ENCODE measurements at regions not wholly inside any gene's neighbourhood (a gene's known extent, or its start where the extent isn't known, plus 50 kb on each side); places are given as distances from the start of the nearest gene placed in this dataset.

DNA sequence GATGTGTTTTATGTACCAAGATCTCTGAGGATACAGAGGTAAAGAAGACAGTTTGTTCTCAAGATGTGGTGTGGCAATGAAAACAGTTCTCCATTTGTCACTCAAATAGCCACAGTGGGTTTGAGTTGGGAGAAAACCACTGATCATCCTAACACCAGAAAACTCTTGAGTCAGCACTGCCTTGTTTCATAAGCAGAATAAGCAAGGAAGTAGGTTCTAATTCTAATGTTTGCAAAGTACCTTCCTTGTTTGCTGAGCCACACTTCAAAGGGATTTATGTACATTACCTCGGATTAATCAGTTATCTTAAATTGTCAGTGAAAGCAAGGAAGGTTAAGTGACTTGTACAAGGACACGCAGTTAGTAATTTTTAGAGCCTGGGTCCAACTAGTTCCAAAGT lies 107.8 kb upstream of the BOC start:
- H3K27ac ChIP-seq (ENCODE audit: low read depth, low read length), result no peak overlapping the region
- no peak overlapping the region for H3K4me3 ChIP-seq (ENCODE audit: low read length)
- H3K36me3 ChIP-seq (ENCODE audit: control insufficient read depth, insufficient read depth, low read length), result no peaks in the 10 kb centered on the region
- H3K4me1 ChIP-seq (ENCODE audit: control insufficient read depth, insufficient read depth, low read length), result peaks cover 2% of the 10 kb centered on the region
- H3K27me3 ChIP-seq (ENCODE audit: control insufficient read depth, insufficient read depth, low read length), result no peaks in the 10 kb centered on the region
- H3K9ac ChIP-seq (ENCODE audit: low read length), result no peak overlapping the region

DNA sequence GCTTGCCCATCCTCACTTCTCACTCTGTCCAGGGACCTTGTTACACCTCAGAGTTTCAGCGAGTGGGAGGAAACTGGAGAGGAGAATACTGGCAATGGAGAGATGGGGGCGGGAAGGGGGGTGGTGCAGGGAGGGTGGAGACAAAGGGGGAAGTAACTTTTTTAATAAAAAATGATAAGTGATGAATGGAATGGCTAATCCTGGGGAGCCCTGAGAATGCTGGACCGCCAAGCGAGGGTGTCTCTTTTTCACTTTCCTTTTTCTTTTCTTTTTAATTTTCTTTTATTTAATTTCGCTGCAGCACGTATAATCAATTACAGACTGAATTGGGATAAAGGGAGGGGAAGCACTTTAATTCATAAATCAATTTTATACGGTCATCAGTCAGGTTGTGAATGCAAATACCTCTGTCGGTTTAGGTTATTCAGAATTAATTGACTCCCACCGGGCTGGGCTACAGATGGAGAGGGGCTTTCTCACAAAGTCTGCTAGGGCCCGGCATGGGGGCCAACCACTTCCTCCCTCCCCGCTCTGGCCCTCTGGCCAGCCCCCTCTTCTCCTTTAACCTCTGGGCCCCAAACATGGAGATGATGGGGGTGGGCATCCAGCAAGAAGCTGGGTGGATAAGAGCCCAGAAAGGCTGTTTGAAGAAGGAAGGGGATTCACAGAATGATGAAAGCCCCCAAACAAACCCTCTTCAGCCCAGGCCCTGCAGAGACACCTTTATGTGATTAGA lies 106.8 kb upstream of the BOC start:
- H3K4me3 ChIP-seq (ENCODE audit: low read length), result no peak overlapping the region
- H3K27ac ChIP-seq (ENCODE audit: low read depth, low read length), result peak overlapping the region; percentile 18
- H3K27me3 ChIP-seq (ENCODE audit: control insufficient read depth, insufficient read depth, low read length), result no peaks in the 10 kb centered on the region
- no peaks in the 10 kb centered on the region for H3K36me3 ChIP-seq (ENCODE audit: control insufficient read depth, insufficient read depth, low read length)
- H3K4me1 ChIP-seq (ENCODE audit: control insufficient read depth, insufficient read depth, low read length), result peaks cover 2% of the 10 kb centered on the region
- no peak overlapping the region for H3K9ac ChIP-seq (ENCODE audit: low read length)

DNA sequence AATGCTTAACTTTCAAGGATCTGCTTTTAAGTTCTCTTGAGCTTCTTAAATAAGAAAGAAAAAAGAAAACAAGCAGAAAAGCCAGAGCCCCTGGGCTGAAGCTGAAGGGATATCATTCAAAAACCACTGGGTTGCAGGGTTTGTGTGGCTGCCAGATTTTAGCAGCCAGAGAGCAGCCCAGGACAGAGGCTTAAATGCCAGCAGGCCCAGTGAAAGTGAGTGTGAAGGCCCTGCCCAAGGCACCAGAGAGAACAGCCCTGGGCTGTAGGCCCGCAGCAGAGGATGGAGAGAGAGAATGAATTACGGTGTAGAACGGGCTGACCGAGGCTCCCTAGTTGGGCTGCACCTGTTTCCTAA lies 106.3 kb upstream of the BOC start:
- Histone ChIP-seq H3K9ac (ENCODE audit: low read length) (no peak overlapping the region), H3K4me3 (ENCODE audit: low read length) (no peak overlapping the region), H3K4me1 (ENCODE audit: control insufficient read depth, insufficient read depth, low read length) (peaks cover 2% of the 10 kb centered on the region), H3K36me3 (ENCODE audit: control insufficient read depth, insufficient read depth, low read length) (no peaks in the 10 kb centered on the region), H3K27ac (ENCODE audit: low read depth, low read length) (peak overlapping the region; percentile 18), H3K27me3 (ENCODE audit: control insufficient read depth, insufficient read depth, low read length) (no peaks in the 10 kb centered on the region)

DNA sequence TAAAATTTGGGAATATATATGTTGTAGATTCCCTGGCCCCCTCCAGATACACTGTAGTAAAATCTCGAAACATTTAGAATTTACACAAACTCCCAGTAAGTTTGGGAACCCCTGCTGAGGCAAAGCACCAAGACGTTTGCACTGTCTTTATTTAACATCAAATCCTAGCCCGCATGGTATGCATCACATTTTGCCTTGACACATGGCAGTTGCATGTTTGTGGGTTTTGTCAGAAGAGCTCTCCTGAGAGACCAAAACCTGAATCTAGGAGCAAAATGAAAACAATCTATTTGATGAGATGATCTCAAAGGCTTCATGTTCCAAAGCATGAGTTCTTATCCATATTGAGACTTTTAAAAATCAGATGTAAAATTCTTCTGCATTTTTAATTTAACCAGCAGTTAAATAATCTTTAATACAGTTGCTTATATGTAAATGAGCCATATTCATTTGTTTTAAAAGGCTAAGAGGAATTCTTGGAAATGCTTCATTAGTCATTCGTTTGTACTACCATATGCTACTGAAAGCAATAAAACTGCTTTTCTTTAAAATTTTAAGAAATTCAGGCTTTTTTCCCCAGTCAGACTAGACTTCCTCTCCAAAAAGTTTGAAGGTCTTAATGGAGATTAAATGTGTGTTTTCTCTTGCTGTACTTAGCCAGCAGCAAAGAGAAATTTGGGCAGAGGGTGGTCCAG lies 105.2 kb upstream of the BOC start:
- Histone ChIP-seq H3K4me3 (ENCODE audit: low read length) (no peak overlapping the region), H3K9ac (ENCODE audit: low read length) (no peak overlapping the region), H3K36me3 (ENCODE audit: control insufficient read depth, insufficient read depth, low read length) (no peaks in the 10 kb centered on the region), H3K27me3 (ENCODE audit: control insufficient read depth, insufficient read depth, low read length) (no peaks in the 10 kb centered on the region), H3K4me1 (ENCODE audit: control insufficient read depth, insufficient read depth, low read length) (peaks cover 7% of the 10 kb centered on the region), H3K27ac (ENCODE audit: low read depth, low read length) (no peak overlapping the region)

DNA sequence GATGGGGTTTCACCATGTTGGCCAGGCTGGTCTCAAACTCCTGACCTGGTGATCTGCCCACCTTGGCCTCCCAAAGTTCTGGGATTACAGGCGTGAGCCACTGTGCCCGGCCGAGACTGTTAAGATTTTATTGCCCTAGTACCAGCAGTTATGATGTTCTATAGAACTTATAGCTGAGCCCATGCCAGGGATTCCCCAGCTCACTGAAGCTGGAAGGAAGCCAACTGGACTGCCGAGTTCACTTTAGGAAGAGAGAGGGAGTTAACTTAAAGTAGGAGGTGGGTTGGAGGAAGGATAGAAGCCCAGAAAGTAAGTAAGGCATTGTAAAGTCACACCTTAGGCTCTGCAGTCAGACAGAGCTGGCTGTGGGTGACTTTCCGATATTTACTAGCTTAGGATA lies 101.1 kb upstream of the BOC start:
- Histone ChIP-seq H3K36me3 (ENCODE audit: control insufficient read depth, insufficient read depth, low read length) (no peaks in the 10 kb centered on the region), H3K27me3 (ENCODE audit: control insufficient read depth, insufficient read depth, low read length) (no peaks in the 10 kb centered on the region)

DNA sequence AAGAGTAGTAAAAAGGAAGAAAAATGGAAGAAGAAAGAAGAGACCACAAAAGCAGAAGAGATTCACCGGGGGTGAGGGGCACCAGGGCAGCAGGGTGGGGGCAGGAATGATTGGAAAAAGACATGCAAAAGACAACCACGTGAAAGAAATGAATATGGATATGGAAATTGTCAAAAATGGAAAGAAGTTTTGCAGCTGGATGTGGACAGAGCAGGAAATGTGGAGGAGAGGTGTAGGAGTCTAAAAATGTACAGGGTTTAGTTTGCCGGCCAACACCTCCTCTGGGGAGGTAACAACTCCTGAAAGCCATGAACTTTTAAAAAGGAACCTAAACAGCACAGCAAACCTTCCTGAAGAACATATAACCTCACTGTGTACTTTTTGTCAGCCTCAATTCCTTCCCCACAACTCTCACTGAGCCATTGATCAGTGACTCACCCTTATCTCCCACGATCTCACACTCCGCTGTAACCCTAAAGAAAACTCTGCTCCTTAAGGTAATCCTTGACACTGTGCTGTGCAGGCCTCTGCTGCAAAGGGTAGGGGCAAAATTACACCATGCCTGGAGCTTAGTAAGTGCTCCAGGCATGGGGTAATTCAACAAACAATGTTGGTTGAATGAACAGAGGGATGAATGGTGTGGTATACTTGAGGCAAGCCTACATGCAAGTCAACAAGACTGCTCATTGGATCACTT lies 100.2 kb upstream of the BOC start:
- Histone ChIP-seq H3K27ac (ENCODE audit: low read depth, low read length) (no peak overlapping the region), H3K27me3 (ENCODE audit: control insufficient read depth, insufficient read depth, low read length) (no peaks in the 10 kb centered on the region), H3K9ac (ENCODE audit: low read length) (no peak overlapping the region), H3K4me1 (ENCODE audit: control insufficient read depth, insufficient read depth, low read length) (peaks cover 4% of the 10 kb centered on the region), H3K36me3 (ENCODE audit: control insufficient read depth, insufficient read depth, low read length) (no peaks in the 10 kb centered on the region), H3K4me3 (ENCODE audit: low read length) (no peak overlapping the region)

More for the DNA sequence above, 101.1 kb upstream of the BOC start:
- peaks cover 4% of the 10 kb centered on the region for H3K4me1 ChIP-seq (ENCODE audit: control insufficient read depth, insufficient read depth, low read length)
- no peak overlapping the region for H3K27ac ChIP-seq (ENCODE audit: low read depth, low read length)
- no peak overlapping the region for H3K9ac ChIP-seq (ENCODE audit: low read length)
- H3K4me3 ChIP-seq (ENCODE audit: low read length), result no peak overlapping the region

DNA sequence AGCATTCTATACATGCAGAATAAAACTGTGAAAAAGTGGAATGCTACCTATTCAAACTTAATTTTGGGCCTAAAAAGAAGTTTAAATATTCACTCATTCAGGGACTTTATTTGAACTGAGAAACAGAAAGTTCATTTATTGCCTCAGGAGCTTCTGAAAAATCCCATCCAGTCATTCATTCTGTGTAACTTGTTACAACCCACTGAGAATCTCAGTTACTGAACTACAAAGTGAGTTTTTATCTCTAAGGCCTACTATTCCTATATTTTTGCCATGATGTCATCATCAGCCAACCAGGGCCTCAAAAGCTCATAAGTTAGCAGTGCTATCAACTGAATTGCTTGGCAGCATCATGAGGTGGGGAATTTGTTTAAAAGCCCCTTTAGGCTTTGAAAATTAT lies 98.0 kb upstream of the BOC start:
- peaks cover 10% of the 10 kb centered on the region for H3K4me1 ChIP-seq (ENCODE audit: control insufficient read depth, insufficient read depth, low read length)
- no peak overlapping the region for H3K27ac ChIP-seq (ENCODE audit: low read depth, low read length)
- no peaks in the 10 kb centered on the region for H3K36me3 ChIP-seq (ENCODE audit: control insufficient read depth, insufficient read depth, low read length)
- H3K9ac ChIP-seq (ENCODE audit: low read length), result no peak overlapping the region
- no peak overlapping the region for H3K4me3 ChIP-seq (ENCODE audit: low read length)
- no peaks in the 10 kb centered on the region for H3K27me3 ChIP-seq (ENCODE audit: control insufficient read depth, insufficient read depth, low read length)

DNA sequence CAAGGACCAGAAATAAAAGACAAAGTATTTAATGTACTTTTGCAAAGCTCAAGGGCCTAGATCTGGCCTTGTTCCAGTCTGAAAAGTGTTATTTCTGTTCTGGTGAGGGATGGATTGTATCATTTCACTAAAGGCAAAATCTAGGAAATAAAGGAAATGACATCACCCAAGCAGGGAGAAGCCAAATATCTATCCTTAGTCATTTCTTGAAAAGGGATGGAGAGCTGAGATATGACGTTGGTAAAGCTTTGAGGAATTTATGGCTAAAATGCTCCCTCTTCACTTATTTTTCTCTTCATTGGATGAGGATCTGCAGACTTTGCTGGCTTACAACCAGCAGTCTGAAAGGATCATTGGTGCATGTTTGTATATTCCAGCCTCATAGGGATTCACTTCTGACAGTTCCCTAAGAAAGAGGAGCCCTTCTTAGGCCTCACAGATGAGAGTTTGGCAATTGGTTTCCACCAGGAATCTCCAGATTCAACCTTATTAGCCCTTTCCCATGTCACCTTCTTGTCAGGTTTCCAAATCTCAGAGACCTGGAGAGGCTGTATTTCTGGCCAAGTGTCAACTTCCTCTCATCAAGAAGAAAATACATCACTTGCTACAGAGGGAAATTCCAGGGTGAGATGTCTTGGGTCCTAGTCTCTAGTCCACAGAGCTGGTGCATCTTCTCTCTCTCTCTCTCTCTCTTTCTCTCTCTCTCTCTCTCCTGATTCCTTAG lies 93.7 kb upstream of the BOC start:
- Histone ChIP-seq H3K4me3 (ENCODE audit: low read length) (no peak overlapping the region), H3K36me3 (ENCODE audit: control insufficient read depth, insufficient read depth, low read length) (no peaks in the 10 kb centered on the region), H3K4me1 (ENCODE audit: control insufficient read depth, insufficient read depth, low read length) (peaks cover 11% of the 10 kb centered on the region), H3K27ac (ENCODE audit: low read depth, low read length) (peak overlapping the region; percentile 65), H3K9ac (ENCODE audit: low read length) (no peak overlapping the region), H3K27me3 (ENCODE audit: control insufficient read depth, insufficient read depth, low read length) (no peaks in the 10 kb centered on the region)

DNA sequence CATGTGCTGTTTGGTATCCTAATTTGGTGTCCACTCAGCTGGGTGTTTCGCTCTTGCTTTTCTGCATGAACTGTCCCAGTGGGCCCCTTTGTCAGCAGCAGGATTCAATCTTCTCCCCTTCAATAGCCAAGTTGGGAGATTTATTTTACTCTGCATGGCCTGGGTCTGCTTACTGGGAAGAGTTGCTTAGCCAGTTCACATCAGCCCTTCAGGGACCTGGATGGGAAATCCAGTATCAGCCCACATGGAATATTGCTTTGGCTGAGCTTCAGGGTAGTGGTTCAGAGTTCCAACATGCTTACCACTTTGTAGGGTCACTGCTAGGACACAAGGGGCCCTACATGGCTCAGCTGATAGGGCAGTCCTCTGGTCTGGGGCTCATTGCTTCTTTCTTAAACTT lies 93.0 kb upstream of the BOC start:
- no peak overlapping the region for H3K4me3 ChIP-seq (ENCODE audit: low read length)
- no peaks in the 10 kb centered on the region for H3K27me3 ChIP-seq (ENCODE audit: control insufficient read depth, insufficient read depth, low read length)
- peaks cover 11% of the 10 kb centered on the region for H3K4me1 ChIP-seq (ENCODE audit: control insufficient read depth, insufficient read depth, low read length)
- no peak overlapping the region for H3K9ac ChIP-seq (ENCODE audit: low read length)
- H3K36me3 ChIP-seq (ENCODE audit: control insufficient read depth, insufficient read depth, low read length), result no peaks in the 10 kb centered on the region
- H3K27ac ChIP-seq (ENCODE audit: low read depth, low read length), result peak overlapping the region; percentile 61

DNA sequence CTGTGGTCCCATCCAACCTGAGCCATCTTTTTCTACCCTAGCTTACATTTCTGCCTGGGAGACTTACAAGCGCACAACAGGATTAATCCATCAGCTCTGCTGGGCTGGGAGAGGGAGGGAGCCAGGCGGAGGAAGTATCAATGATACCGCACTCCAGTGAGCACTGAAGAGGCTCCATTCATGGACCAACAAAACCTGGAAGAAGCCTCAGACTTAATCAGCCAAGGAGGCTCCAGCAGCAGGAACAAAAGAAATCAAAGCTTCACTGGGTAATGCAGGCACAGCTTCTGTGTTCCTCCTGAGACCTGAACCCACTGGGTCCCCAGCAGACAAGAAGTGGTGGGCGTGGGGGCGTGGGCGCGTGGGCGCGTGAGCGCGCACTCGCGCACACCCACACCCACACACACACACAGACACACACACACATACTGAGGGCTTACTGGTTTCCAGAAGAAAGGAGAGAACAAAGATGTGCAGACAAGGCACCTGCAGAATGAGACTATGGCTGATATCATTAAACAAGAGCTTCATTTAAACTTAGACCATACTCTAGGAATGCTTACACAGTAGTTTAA lies 87.0 kb upstream of the BOC start:
- H3K36me3 ChIP-seq (ENCODE audit: control insufficient read depth, insufficient read depth, low read length), result no peaks in the 10 kb centered on the region
- peaks cover 2% of the 10 kb centered on the region for H3K4me1 ChIP-seq (ENCODE audit: control insufficient read depth, insufficient read depth, low read length)
- no peaks in the 10 kb centered on the region for H3K27me3 ChIP-seq (ENCODE audit: control insufficient read depth, insufficient read depth, low read length)
- no peak overlapping the region for H3K27ac ChIP-seq (ENCODE audit: low read depth, low read length)
- no peak overlapping the region for H3K4me3 ChIP-seq (ENCODE audit: low read length)
- H3K9ac ChIP-seq (ENCODE audit: low read length), result no peak overlapping the region

DNA sequence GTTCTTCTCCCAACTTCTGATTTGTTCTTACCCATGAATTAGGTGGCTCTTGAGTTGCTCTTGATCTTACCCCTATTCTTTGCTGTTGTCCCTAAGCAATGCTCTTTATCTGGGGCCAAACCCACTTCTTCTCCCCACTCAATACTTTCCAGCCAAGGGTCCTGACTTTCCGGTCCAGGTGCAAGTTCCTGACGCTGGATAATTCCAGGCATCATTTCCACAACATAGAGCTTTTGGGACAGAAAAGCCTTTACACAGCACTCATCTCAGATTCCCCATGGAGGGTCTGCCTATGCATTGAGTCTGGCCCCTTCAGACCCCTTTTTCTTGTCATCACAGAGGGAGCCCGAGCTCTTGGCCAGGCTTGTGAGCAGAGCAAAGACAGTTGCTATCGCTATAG lies 85.4 kb upstream of the BOC start:
- Histone ChIP-seq H3K4me3 (ENCODE audit: low read length) (no peak overlapping the region), H3K36me3 (ENCODE audit: control insufficient read depth, insufficient read depth, low read length) (no peaks in the 10 kb centered on the region), H3K27ac (ENCODE audit: low read depth, low read length) (no peak overlapping the region), H3K4me1 (ENCODE audit: control insufficient read depth, insufficient read depth, low read length) (no peaks in the 10 kb centered on the region), H3K9ac (ENCODE audit: low read length) (no peak overlapping the region), H3K27me3 (ENCODE audit: control insufficient read depth, insufficient read depth, low read length) (no peaks in the 10 kb centered on the region)

DNA sequence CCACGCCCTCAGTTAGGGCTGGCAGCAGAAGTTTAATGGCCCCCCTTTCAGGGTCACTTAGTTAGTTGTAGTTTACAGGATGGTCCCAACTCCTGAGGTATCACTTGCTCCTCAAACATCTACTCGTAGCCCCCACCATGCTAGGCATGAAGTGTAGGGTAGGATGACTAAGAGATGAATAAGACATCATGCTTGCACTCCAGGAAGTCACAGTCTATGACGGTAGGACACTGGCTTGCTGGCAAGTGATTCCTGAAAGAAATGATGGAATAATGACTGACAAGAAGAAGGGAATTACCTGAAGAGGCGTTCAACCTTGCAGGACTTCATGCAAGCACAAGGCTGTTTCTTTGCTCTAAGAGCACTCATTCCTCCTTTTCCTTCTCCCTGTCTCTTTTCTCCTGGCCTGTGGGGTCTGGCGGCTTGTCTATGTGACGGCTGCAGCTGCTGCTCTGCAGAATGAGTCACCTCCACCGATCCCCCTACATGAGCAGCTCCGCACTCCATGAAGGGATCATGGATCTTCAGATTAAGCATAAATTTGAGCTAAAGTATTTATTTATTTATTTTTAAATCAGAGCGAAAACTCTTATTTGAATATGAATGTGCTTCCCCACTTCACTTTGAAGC lies 82.9 kb upstream of the BOC start:
- Histone ChIP-seq H3K4me3 (ENCODE audit: low read length) (no peak overlapping the region), H3K27ac (ENCODE audit: low read depth, low read length) (no peak overlapping the region), H3K27me3 (ENCODE audit: control insufficient read depth, insufficient read depth, low read length) (no peaks in the 10 kb centered on the region), H3K36me3 (ENCODE audit: control insufficient read depth, insufficient read depth, low read length) (no peaks in the 10 kb centered on the region), H3K9ac (ENCODE audit: low read length) (no peak overlapping the region), H3K4me1 (ENCODE audit: control insufficient read depth, insufficient read depth, low read length) (peaks cover 7% of the 10 kb centered on the region)

Measured in rectal smooth muscle tissue (tissue), 1 donor.